NCI-H1092 (cell line): ENCODE measurements at regions not wholly inside any gene's neighbourhood (a gene's known extent, or its start where the extent isn't known, plus 50 kb on each side); places are given as distances from the start of the nearest gene placed in this dataset.
"Not testable (repeated sequence)": the region's sequence is repeated elsewhere in the genome, so short reads cannot be mapped to it uniquely, and the experiment has no call there.

Source experiments
- DNase-seq: peaks from one replicate; lab custom pipeline; 2025; lab: John Stamatoyannopoulos, UW

GRCh38 chr5:167281925-167282324, 1009.5 kb upstream of the WWC1 start:
- DNase-seq = no peak

- DNase-seq = no peak
Observed at GRCh38 chr5:167283691-167284090, 1007.8 kb upstream of the WWC1 start.

- no peak for DNase-seq
Observed at GRCh38 chr5:167284222-167284890, 1007.1 kb upstream of the WWC1 start.

- DNase-seq = no peak
Observed at GRCh38 chr5:167285591-167285990, 1005.9 kb upstream of the WWC1 start.

GRCh38 chr5:167286891-167287290, 1004.6 kb upstream of the WWC1 start:
- DNase-seq = no peak

- no peak for DNase-seq
Observed at GRCh38 chr5:167290478-167290877, 1001.0 kb upstream of the WWC1 start.

GRCh38 chr5:167294882-167295680, 996.4 kb upstream of the WWC1 start:
- no peak for DNase-seq

- DNase-seq = no peak
Observed at GRCh38 chr5:167295681-167296005, 995.8 kb upstream of the WWC1 start.

- DNase-seq = no peak
Observed at GRCh38 chr5:167296066-167296465, 995.4 kb upstream of the WWC1 start.

GRCh38 chr5:167296661-167297060, 994.8 kb upstream of the WWC1 start:
- DNase-seq = no peak

- DNase-seq = not testable (repeated sequence)
Observed at GRCh38 chr5:167299861-167300260, 991.6 kb upstream of the WWC1 start.

- DNase-seq = no peak
Observed at GRCh38 chr5:167303582-167303981, 987.9 kb upstream of the WWC1 start.

- no peak for DNase-seq
Observed at GRCh38 chr5:167304834-167305469, 986.5 kb upstream of the WWC1 start.

- no peak for DNase-seq
Observed at GRCh38 chr5:167305591-167306213, 985.7 kb upstream of the WWC1 start.

- no peak for DNase-seq
Observed at GRCh38 chr5:167307042-167307441, 984.4 kb upstream of the WWC1 start.

GRCh38 chr5:167308466-167308865, 983.0 kb upstream of the WWC1 start:
- no peak for DNase-seq

GRCh38 chr5:167309941-167310517, 981.4 kb upstream of the WWC1 start:
- no peak for DNase-seq

- no peak for DNase-seq
Observed at GRCh38 chr5:167311340-167311739, 980.1 kb upstream of the WWC1 start.

GRCh38 chr5:167312225-167312624, 979.2 kb upstream of the WWC1 start:
- DNase-seq = no peak

GRCh38 chr5:167315762-167316161, 975.7 kb upstream of the WWC1 start:
- no peak for DNase-seq

GRCh38 chr5:167317884-167318283, 973.6 kb upstream of the WWC1 start:
- DNase-seq = no peak

GRCh38 chr5:167319243-167319642, 972.2 kb upstream of the WWC1 start:
- no peak for DNase-seq
